Activated T-cell treated with anti-CD3 and anti-CD28 coated beads, Interleukin-2, amount 50 U/mL, for 72 hours (primary cell): ENCODE measurements at regions not wholly inside any gene's neighbourhood (a gene's known extent, or its start where the extent isn't known, plus 50 kb on each side); places are given as distances from the start of the nearest gene placed in this dataset.
"Not testable (repeated sequence)": the region's sequence is repeated elsewhere in the genome, so short reads cannot be mapped to it uniquely, and the experiment has no call there.

Experiments
- ATAC-seq, 2 donors: fragments of 150-1000 bp; cut with Tn5 transposase; replicated peaks in 1 of 2; 2 replicates each; pipeline ENCODE4 v1.10.0; 2021; ENCODE audit warnings: moderate library complexity in 2 of 2, mild to moderate bottlenecking in 1 of 2
- DNase-seq, 2 donors: peaks; one replicate each; pipeline ENCODE4 v3.0.0; 2021 to 2022; ENCODE audit warnings: mixed read lengths in 1 of 2
- H3K27ac Mint-ChIP-seq: one replicate; pipeline ENCODE4 v1.8.0; 2022; ENCODE audit warnings: mild to moderate bottlenecking, moderate library complexity, mixed read lengths
- H3K27me3 Mint-ChIP-seq: one replicate; pipeline ENCODE4 v1.8.0; 2022; ENCODE audit warnings: low read depth, mixed read lengths
- H3K36me3 Mint-ChIP-seq, 2 donors: one replicate each; pipeline ENCODE4 v1.8.0; 2022; ENCODE audit warnings: mixed read lengths in 2 of 2, mild to moderate bottlenecking in 1 of 2; ENCODE audit not compliant: insufficient read depth in 2 of 2
- H3K4me1 Mint-ChIP-seq: one replicate; pipeline ENCODE4 v1.8.0; 2022; ENCODE audit warnings: low read depth, mixed read lengths
- H3K4me3 Mint-ChIP-seq, 2 donors: one replicate each; pipeline ENCODE4 v1.8.0; 2022; ENCODE audit warnings: mild to moderate bottlenecking in 2 of 2, mixed read lengths in 2 of 2, moderate library complexity in 2 of 2
- H3K9me3 Mint-ChIP-seq, 2 donors: one replicate each; pipeline ENCODE4 v1.8.0; 2022; ENCODE audit warnings: mixed read lengths in 2 of 2

DNA sequence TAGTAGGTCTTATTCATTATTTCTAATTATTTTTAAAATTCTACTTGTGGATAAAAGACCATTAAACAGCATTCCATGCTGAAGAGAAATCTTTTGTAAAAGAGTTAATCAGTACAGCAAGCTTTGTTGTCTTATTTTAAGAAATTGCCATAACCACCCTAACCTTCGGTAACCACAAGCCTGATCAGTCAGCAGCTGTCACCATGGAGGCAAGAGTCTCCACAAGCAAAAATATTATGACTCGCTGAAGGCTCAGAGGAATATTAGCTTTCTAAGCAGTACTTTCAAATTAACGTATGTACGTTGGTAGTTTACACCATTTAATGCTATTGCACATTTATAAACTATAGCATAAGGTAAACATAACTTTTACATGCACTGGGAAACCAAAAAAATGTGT, 650.5 kb upstream of the LINC00305 start:
- no peaks in the 10 kb centered on the region for H3K27me3 Mint-ChIP-seq
- H3K4me3 Mint-ChIP-seq: no peak overlapping the region

GRCh38 chr18:64791236-64791635, 642.3 kb upstream of the LINC00305 start:
- H3K27ac Mint-ChIP-seq: no peak overlapping the region
- H3K4me1 Mint-ChIP-seq: no peaks in the 10 kb centered on the region
- H3K4me3 Mint-ChIP-seq: no peak overlapping the region
- H3K27me3 Mint-ChIP-seq: no peaks in the 10 kb centered on the region
- no peaks in the 10 kb centered on the region for H3K36me3 Mint-ChIP-seq
- peaks cover 2 to 5% of the 10 kb centered on the region in 2 donors for H3K9me3 Mint-ChIP-seq
- DNase-seq (no peak), ATAC-seq (no peak)

More for the DNA sequence above, 650.5 kb upstream of the LINC00305 start:
- ATAC-seq (no peak), DNase-seq (no peak)
- Mint-ChIP-seq H3K9me3 (peaks cover 7 to 8% of the 10 kb centered on the region in 2 donors), H3K27ac (no peak overlapping the region), H3K4me1 (no peaks in the 10 kb centered on the region), H3K36me3 (no peaks in the 10 kb centered on the region)

DNA sequence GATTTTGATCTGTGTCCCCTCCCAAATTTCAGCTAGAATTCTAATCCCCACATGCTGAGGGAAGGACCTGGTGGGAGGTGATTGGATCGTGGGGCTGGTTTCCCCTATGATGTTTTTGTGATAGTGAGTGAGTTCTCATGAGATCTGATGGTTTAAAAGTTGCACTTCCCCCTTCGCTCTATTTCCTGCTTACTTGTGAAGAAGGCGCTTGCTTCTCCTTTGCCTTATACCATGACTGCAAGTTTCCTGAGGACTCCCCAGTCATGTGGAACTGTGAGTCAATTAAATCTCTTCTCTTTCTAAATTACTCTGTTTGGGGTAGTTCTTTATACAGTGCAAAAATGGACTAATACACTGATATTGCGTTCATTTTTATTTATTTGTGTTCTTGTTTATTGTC, 636.8 kb upstream of the LINC00305 start:
- Mint-ChIP-seq H3K36me3 (no peaks in the 10 kb centered on the region), H3K27me3 (no peaks in the 10 kb centered on the region), H3K9me3 (peaks cover 6 to 12% of the 10 kb centered on the region in 2 donors), H3K4me3 (no peak overlapping the region), H3K4me1 (no peaks in the 10 kb centered on the region), H3K27ac (no peak overlapping the region)
- ATAC-seq (no peak), DNase-seq (no peak)

- Mint-ChIP-seq H3K4me3 (no peak overlapping the region), H3K27ac (no peak overlapping the region), H3K4me1 (no peaks in the 10 kb centered on the region), H3K36me3 (peaks cover 0 to 2% of the 10 kb centered on the region in 2 donors), H3K27me3 (no peaks in the 10 kb centered on the region), H3K9me3 (peaks cover 1 to 7% of the 10 kb centered on the region in 2 donors)
- ATAC-seq (no peak), DNase-seq (no peak)
Observed at GRCh38 chr18:64777556-64777955, 628.7 kb upstream of the LINC00305 start.

DNA sequence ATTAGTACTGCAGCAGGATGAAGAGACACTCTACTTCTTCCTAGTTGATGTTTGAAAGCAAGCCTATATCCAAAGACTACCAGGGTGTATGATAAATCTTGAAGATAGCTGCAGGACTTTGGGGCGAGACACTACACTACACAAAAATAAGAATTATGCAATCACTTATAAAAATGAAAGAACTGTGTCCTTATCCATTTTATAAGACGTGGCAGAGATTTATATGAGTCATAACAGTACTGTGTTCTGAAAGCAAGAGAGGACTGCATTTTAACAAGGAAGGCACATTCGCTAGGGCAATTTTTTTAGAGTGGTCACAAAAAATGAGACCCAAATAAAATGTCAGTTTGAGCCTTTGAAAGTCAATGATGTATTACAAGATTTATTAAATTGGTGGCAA, 617.0 kb upstream of the LINC00305 start:
- no peak for DNase-seq
- Mint-ChIP-seq H3K27me3 (no peaks in the 10 kb centered on the region), H3K4me1 (no peaks in the 10 kb centered on the region), H3K4me3 (no peak overlapping the region), H3K9me3 (peaks cover 3 to 7% of the 10 kb centered on the region in 2 donors), H3K36me3 (no peaks in the 10 kb centered on the region), H3K27ac (no peak overlapping the region)
- ATAC-seq: no peak

DNA sequence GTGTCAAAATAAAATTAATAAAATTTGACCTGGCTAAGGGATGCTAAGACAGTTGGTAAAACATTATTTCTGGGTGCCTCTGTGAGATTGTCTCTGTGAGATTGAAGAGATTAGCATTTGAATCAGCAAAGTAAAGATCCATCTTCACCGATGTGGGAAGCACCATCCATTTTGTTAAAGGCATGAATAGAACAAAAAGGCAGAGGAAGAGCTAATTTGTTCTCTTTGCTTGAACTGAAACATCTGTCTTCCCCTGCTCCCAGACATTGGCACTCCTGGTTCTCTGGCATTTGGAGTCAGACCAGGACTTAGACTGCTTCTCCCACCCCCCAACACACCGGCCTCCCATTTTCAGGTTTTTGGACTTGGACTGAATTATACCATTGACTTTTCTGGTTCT, 603.8 kb upstream of the LINC00305 start:
- no peaks in the 10 kb centered on the region for H3K4me1 Mint-ChIP-seq
- no peaks in the 10 kb centered on the region for H3K36me3 Mint-ChIP-seq
- no peak overlapping the region for H3K27ac Mint-ChIP-seq
- H3K27me3 Mint-ChIP-seq: no peaks in the 10 kb centered on the region
- ATAC-seq: no peak
- no peak for DNase-seq
- no peak overlapping the region for H3K4me3 Mint-ChIP-seq
- peaks cover 11 to 12% of the 10 kb centered on the region in 2 donors for H3K9me3 Mint-ChIP-seq

- H3K4me3 Mint-ChIP-seq: no peak overlapping the region
- no peaks in the 10 kb centered on the region for H3K4me1 Mint-ChIP-seq
- H3K9me3 Mint-ChIP-seq: peaks cover 11 to 12% of the 10 kb centered on the region in 2 donors
- ATAC-seq (no peak), DNase-seq (no peak)
- H3K36me3 Mint-ChIP-seq: no peaks in the 10 kb centered on the region
- H3K27ac Mint-ChIP-seq: no peak overlapping the region
- no peaks in the 10 kb centered on the region for H3K27me3 Mint-ChIP-seq
Observed at GRCh38 chr18:64749884-64750283, 601.0 kb upstream of the LINC00305 start.

DNA sequence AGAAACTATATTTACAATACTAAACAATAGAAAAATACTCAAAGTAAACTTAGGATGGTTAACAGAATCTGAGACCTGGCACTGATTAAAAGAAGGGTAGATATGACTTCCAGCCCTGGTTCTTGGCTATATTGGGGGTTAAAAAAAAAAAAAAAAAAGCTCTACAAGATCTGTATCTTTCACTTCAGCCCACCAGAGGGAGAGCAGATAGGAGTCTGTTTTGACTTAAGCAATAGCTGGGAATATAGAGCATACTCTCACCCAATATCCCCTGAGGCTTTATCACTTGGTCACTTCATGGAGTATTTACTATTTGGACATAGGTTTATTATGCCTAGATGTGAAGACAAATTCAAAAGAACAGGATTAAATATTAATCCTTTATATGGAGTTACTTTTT, 598.9 kb upstream of the LINC00305 start:
- ATAC-seq (no peak), DNase-seq (no peak)
- peaks cover 11 to 12% of the 10 kb centered on the region in 2 donors for H3K9me3 Mint-ChIP-seq
- H3K36me3 Mint-ChIP-seq: no peaks in the 10 kb centered on the region
- no peaks in the 10 kb centered on the region for H3K27me3 Mint-ChIP-seq
- no peak overlapping the region for H3K4me3 Mint-ChIP-seq
- H3K27ac Mint-ChIP-seq: no peak overlapping the region
- H3K4me1 Mint-ChIP-seq: no peaks in the 10 kb centered on the region

GRCh38 chr18:64742898-64743297, 594.0 kb upstream of the LINC00305 start:
- peaks cover 0 to 2% of the 10 kb centered on the region in 2 donors for H3K9me3 Mint-ChIP-seq
- H3K27ac Mint-ChIP-seq: no peak overlapping the region
- DNase-seq (no peak), ATAC-seq (no peak)
- no peaks in the 10 kb centered on the region for H3K4me1 Mint-ChIP-seq
- no peak overlapping the region for H3K4me3 Mint-ChIP-seq
- H3K36me3 Mint-ChIP-seq: no peaks in the 10 kb centered on the region
- no peaks in the 10 kb centered on the region for H3K27me3 Mint-ChIP-seq

DNA sequence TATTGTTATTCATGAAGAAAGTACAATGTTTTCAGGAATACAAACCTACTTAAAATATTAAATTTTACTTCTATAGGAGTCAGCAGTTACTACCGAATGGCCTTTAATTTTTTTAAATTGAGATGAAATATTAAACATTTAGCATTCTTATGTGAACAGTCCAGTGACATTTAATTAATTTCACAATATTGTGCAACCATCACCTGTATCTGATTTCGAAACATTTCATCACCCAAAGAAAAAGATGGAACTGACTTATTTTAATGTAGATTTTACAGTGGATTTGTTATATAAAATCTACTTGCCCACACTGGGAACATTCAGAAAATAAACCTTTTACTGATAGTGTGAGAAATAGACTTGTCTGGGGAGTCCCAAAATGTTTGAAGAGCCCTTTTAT, 585.2 kb upstream of the LINC00305 start:
- H3K27ac Mint-ChIP-seq: no peak overlapping the region
- peaks cover 5% of the 10 kb centered on the region in 2 donors for H3K9me3 Mint-ChIP-seq
- H3K36me3 Mint-ChIP-seq: no peaks in the 10 kb centered on the region
- DNase-seq (no peak), ATAC-seq (no peak)
- H3K4me1 Mint-ChIP-seq: no peaks in the 10 kb centered on the region
- H3K27me3 Mint-ChIP-seq: no peaks in the 10 kb centered on the region
- H3K4me3 Mint-ChIP-seq: no peak overlapping the region

GRCh38 chr18:64725657-64726056, 576.8 kb upstream of the LINC00305 start:
- not testable (repeated sequence) for H3K4me1 Mint-ChIP-seq, H3K27ac Mint-ChIP-seq, DNase-seq, H3K9me3 Mint-ChIP-seq, ATAC-seq, H3K36me3 Mint-ChIP-seq, H3K4me3 Mint-ChIP-seq, H3K27me3 Mint-ChIP-seq

- Mint-ChIP-seq H3K9me3 (peaks cover 0 to 5% of the 10 kb centered on the region in 2 donors), H3K4me3 (no peak overlapping the region), H3K4me1 (no peaks in the 10 kb centered on the region), H3K27me3 (no peaks in the 10 kb centered on the region), H3K36me3 (no peaks in the 10 kb centered on the region), H3K27ac (no peak overlapping the region)
- DNase-seq (no peak), ATAC-seq (no peak)
Observed at GRCh38 chr18:64720781-64721464, 572.0 kb upstream of the LINC00305 start.

GRCh38 chr18:64718808-64719207, 569.9 kb upstream of the LINC00305 start:
- H3K27me3 Mint-ChIP-seq: no peaks in the 10 kb centered on the region
- no peak overlapping the region for H3K27ac Mint-ChIP-seq
- DNase-seq: no peak
- H3K36me3 Mint-ChIP-seq: no peaks in the 10 kb centered on the region
- H3K4me3 Mint-ChIP-seq: no peak overlapping the region
- H3K9me3 Mint-ChIP-seq: no peaks in the 10 kb centered on the region
- ATAC-seq: no peak
- no peaks in the 10 kb centered on the region for H3K4me1 Mint-ChIP-seq

- H3K36me3 Mint-ChIP-seq: no peaks in the 10 kb centered on the region
- no peak overlapping the region for H3K27ac Mint-ChIP-seq
- peaks cover 0 to 1% of the 10 kb centered on the region in 2 donors for H3K9me3 Mint-ChIP-seq
- DNase-seq (no peak), ATAC-seq (no peak)
- H3K27me3 Mint-ChIP-seq: no peaks in the 10 kb centered on the region
- H3K4me3 Mint-ChIP-seq: no peak overlapping the region
- no peaks in the 10 kb centered on the region for H3K4me1 Mint-ChIP-seq
Observed at GRCh38 chr18:64717026-64717425, 568.1 kb upstream of the LINC00305 start.
